HCT116 (cell line): ENCODE measurements at regions not wholly inside any gene's neighbourhood (a gene's known extent, or its start where the extent isn't known, plus 50 kb on each side); places are given as distances from the start of the nearest gene placed in this dataset.

Experiments used
- ATAC-seq: fragments of 200-7000 bp; cut with Tn5 transposase; 2 replicates; pipeline ENCODE4 v1.9.1; 2020; ENCODE audit warnings: mild to moderate bottlenecking, moderate library complexity
- BruUV-seq: library from RNA; stranded (reverse); fragments of 400-500 nt; replicated peaks from 2 replicates; lab custom pipeline; 2021; lab: Mats Ljungman, UMichigan
- CTCF ChIA-PET: fragments of 300-600 bp; sonication (Branson Sonifier 250); formaldehyde crosslinking; loops from one replicate; lab custom pipeline; 2021; ENCODE audit warnings: antibody characterized with exemption; lab: Charles Lee
- POLR2A ChIA-PET: fragments of 300-600, 350-600 bp; sonication (Branson Sonifier 250); formaldehyde crosslinking; loops from one replicate; lab custom pipeline; 2021; ENCODE audit warnings: antibody characterized with exemption; lab: Charles Lee
- RAD21 ChIA-PET, 2 experiments: fragments of 300-600 bp; sonication (Branson Sonifier 250); formaldehyde crosslinking; loops; one replicate each; lab custom pipeline; 2023; ENCODE audit warnings: low total read pairs in 2 of 2; ENCODE audit not compliant: uncharacterized antibody in 2 of 2, unreplicated experiment in 2 of 2, low non-redundant PET in 1 of 2; lab: Charles Lee
- DNase-seq: peaks from one replicate; pipeline ENCODE4 v3.0.0-alpha.2; 2010; ENCODE audit warnings: low read depth, low spot score
- H2AFZ ChIP-seq: fragments of 200-600 bp; shearing (Covaris generic), sonication (generic); 2 replicates; pipeline ENCODE4 v1.6.1; 2017; ENCODE audit warnings: low read depth, mixed run types, mixed read lengths, antibody characterized with exemption, low read length; ENCODE audit not compliant: poor library complexity, severe bottlenecking
- H3K27ac ChIP-seq: 2 replicates; pipeline ENCODE4 v1.5.1; 2012; ENCODE audit warnings: low read depth, low read length
- H3K27me3 ChIP-seq: fragments of 200-600 bp; sonication (generic); 2 replicates; pipeline ENCODE4 v1.6.1; 2016; ENCODE audit warnings: mixed run types, low read length, mixed read lengths; ENCODE audit not compliant: insufficient read depth
- H3K36me3 ChIP-seq, 2 experiments: fragments of 200-500 bp in 1 of 2; fragments of 200-600 bp in 1 of 2; sonication (Bioruptor generic) in 1 of 2; sonication (generic) in 1 of 2; 2 replicates each; pipeline versions ENCODE4 v1.5.1 to v1.6.1; 2014 to 2016; ENCODE audit warnings: low read length in 2 of 2, inconsistent platforms in 1 of 2, mixed read lengths in 1 of 2, mixed run types in 1 of 2; ENCODE audit not compliant: insufficient read depth in 2 of 2, control insufficient read depth in 1 of 2
- H3K4me1 ChIP-seq, 2 experiments: fragments of 200-600 bp in 1 of 2; sonication (generic) in 1 of 2; 2 replicates each; pipeline versions ENCODE4 v1.5.1 to v1.6.1; 2012 to 2017; ENCODE audit warnings: low read length in 2 of 2, inconsistent platforms in 1 of 2, mild to moderate bottlenecking in 1 of 2, mixed read lengths in 1 of 2, mixed run types in 1 of 2, moderate library complexity in 1 of 2; ENCODE audit not compliant: insufficient read depth in 2 of 2, control insufficient read depth in 1 of 2
- H3K4me2 ChIP-seq: fragments of 200-600 bp; sonication (generic); 2 replicates; pipeline ENCODE4 v1.6.1; 2017; ENCODE audit warnings: mixed run types, low read length, mixed read lengths
- H3K4me3 ChIP-seq, 2 experiments: fragments of 200-600 bp in 1 of 2; sonication (generic) in 1 of 2; replicated peaks in 1 of 2; 2 replicates each; pipeline ENCODE4 v1.5.1; 2011 to 2016; ENCODE audit warnings: low read length in 2 of 2, control low read depth in 1 of 2, low read depth in 1 of 2, mild to moderate bottlenecking in 1 of 2, mixed read lengths in 1 of 2, mixed run types in 1 of 2
- H3K79me2 ChIP-seq: fragments of 200-600 bp; sonication (generic); 2 replicates; pipeline ENCODE4 v1.6.1; 2017; ENCODE audit warnings: mild to moderate bottlenecking, mixed run types, low read length, moderate library complexity, mixed read lengths; ENCODE audit not compliant: insufficient read depth
- H3K9ac ChIP-seq: fragments of 200-600 bp; sonication (generic); 2 replicates; pipeline ENCODE4 v1.6.1; 2016; ENCODE audit warnings: low read length, mixed read lengths
- H3K9me2 ChIP-seq: fragments of 200-600 bp; sonication (generic), shearing (Covaris generic); 2 replicates; pipeline ENCODE4 v1.6.1; 2017; ENCODE audit warnings: mixed run types, mild to moderate bottlenecking, moderate library complexity; ENCODE audit not compliant: insufficient read depth
- H3K9me3 ChIP-seq, 2 experiments: fragments of 200-500 bp in 1 of 2; fragments of 200-600 bp in 1 of 2; sonication (Bioruptor generic) in 1 of 2; sonication (generic) in 1 of 2; 2 replicates each; pipeline ENCODE4 v1.6.1; 2014 to 2017; ENCODE audit warnings: low read length in 2 of 2, mixed read lengths in 2 of 2, inconsistent platforms in 1 of 2, low read depth in 1 of 2, mild to moderate bottlenecking in 1 of 2, mixed run types in 1 of 2, moderate library complexity in 1 of 2; ENCODE audit not compliant: control insufficient read depth in 1 of 2, insufficient read depth in 1 of 2
- H4K20me1 ChIP-seq: fragments of 200-600 bp; sonication (generic), shearing (Covaris generic); 2 replicates; pipeline ENCODE4 v1.6.1; 2017; ENCODE audit warnings: mixed run types, mild to moderate bottlenecking, moderate library complexity; ENCODE audit not compliant: insufficient read depth
- ATF3 ChIP-seq: IDR thresholded peaks from 2 replicates; pipeline ENCODE4 v1.6.1; 2012
- CBX3 ChIP-seq: IDR thresholded peaks from 2 replicates; pipeline ENCODE4 v1.6.1; 2012; ENCODE audit warnings: low read depth
- CEBPB ChIP-seq: IDR thresholded peaks from 2 replicates; pipeline ENCODE4 v1.6.1; 2012; ENCODE audit warnings: low read depth
- CTCF ChIP-seq, 3 experiments: fragments of 200-600 bp in 1 of 3; sonication (generic) in 1 of 3; IDR thresholded peaks in 2 of 3; conservative IDR thresholded peaks in 1 of 3; 2 replicates each; pipeline ENCODE4 v1.5.1; 2012 to 2017; ENCODE audit warnings: low read depth in 2 of 3, low read length in 2 of 3, antibody characterized with exemption in 1 of 3, borderline replicate concordance in 1 of 3, control low read depth in 1 of 3, mild to moderate bottlenecking in 1 of 3, mixed read lengths in 1 of 3, mixed run types in 1 of 3, moderate library complexity in 1 of 3; ENCODE audit not compliant: insufficient read depth in 1 of 3
- ELF1 ChIP-seq: IDR thresholded peaks from 2 replicates; pipeline ENCODE4 v1.6.1; 2012; ENCODE audit warnings: low read depth, borderline replicate concordance
- EZH2 ChIP-seq: fragments of 200-600 bp; sonication (generic); IDR thresholded peaks from 2 replicates; pipeline ENCODE4 v1.6.1; 2017; ENCODE audit warnings: antibody characterized with exemption, mixed run types
- POLR2AphosphoS5 ChIP-seq: IDR thresholded peaks from 2 replicates; pipeline ENCODE4 v1.6.1; 2011; ENCODE audit warnings: mild to moderate bottlenecking, low read depth, low read length, moderate library complexity
- TCF7L2 ChIP-seq: IDR thresholded peaks from 2 replicates; pipeline ENCODE4 v1.7.0; 2011; ENCODE audit warnings: borderline replicate concordance, inconsistent platforms; ENCODE audit not compliant: insufficient read depth, insufficient read length; ENCODE audit errors: extremely low read depth
- ZFX ChIP-seq: fragments of 450-650 bp; IDR thresholded peaks from 2 replicates; pipeline ENCODE4 v1.6.1; 2017
- ZNF274 ChIP-seq: fragments of 200-500 bp; sonication (Bioruptor generic); IDR thresholded peaks from 2 replicates; pipeline ENCODE4 v1.6.1; 2014; ENCODE audit warnings: mild to moderate bottlenecking, low read depth, low read length, inconsistent platforms
- intact Hi-C: fragments of 100-400 bp; cut with micrococcal nuclease; formaldehyde crosslinking; loops from 2 replicates; pipeline ENCODE4 v1.10.0; 2022

- Histone ChIP-seq H4K20me1 (no peaks in the 10 kb centered on the region), H3K9me2 (no peaks in the 10 kb centered on the region), H3K9me3 (no peaks in the 10 kb centered on the region), H3K4me1 (peaks cover 0 to 3% of the 10 kb centered on the region in 2 experiments; a peak in 1 of 4 replicates), H2AFZ (no peak overlapping the region), H3K79me2 (no peaks in the 10 kb centered on the region), H3K4me3 (no peak overlapping the region), H3K9ac (no peak overlapping the region), H3K4me2 (no peak overlapping the region), H3K27ac (no peak overlapping the region), H3K36me3 (no peaks in the 10 kb centered on the region), H3K27me3 (no peaks in the 10 kb centered on the region)
- no TSS peak for BruUV-seq
- intact Hi-C loops: no loop called here
- ATAC-seq (no peak), DNase-seq (no peak)
- TF ChIP-seq ZFX (no peak), ELF1 (no peak), TCF7L2 (peak; percentile 55), ZNF274 (no peak), CEBPB (peak; percentile 50; the same call in 1 of the 2 replicates), CBX3 (no peak), POLR2AphosphoS5 (no peak), EZH2 (no peak), CTCF (IDR thresholded peaks at IDR 0.05 in 2 of 3, conservative IDR thresholded peaks at IDR 0.05 in 1 of 3; ENCODE audit: borderline replicate concordance in 1 of 3, insufficient read depth in 1 of 3, low read depth in 2 of 3, low read length in 2 of 3) (no peak), ATF3 (no peak)
- RAD21 ChIA-PET: no interaction called here
- CTCF ChIA-PET: interaction anchor here (1.4 to 1.9 kb wide), 3 partner anchors 10 to 238 kb away, joined by 3 to 5 read pairs (median 5); no protein-coding TSS in a partner anchor
- POLR2A ChIA-PET: no interaction called here
Observed at GRCh38 chr1:68359045-68359444, 90.7 kb downstream of the RPE65 start.
